Thyroid gland (tissue), 4 donors: ENCODE measurements at regions not wholly inside any gene's neighbourhood (a gene's known extent, or its start where the extent isn't known, plus 50 kb on each side); places are given as distances from the start of the nearest gene placed in this dataset.

Experiments used
- DNase-seq, 2 donors: peaks; one replicate each; pipeline ENCODE4 v3.0.0-alpha.2; 2019
- H3K27ac ChIP-seq, 3 donors: fragments of 200-600 bp; sonication (generic); 1 replicate in 2 of 3; 2 replicates in 1 of 3; pipeline ENCODE4 v1.5.1; 2016 to 2019; ENCODE audit warnings: mild to moderate bottlenecking in 1 of 3, moderate library complexity in 1 of 3
- H3K27me3 ChIP-seq: fragments of 200-600 bp; sonication (generic); one replicate; pipeline ENCODE4 v1.5.1; 2019
- H3K36me3 ChIP-seq, 2 donors: fragments of 200-600 bp; sonication (generic); one replicate each; pipeline ENCODE4 v1.5.1; 2016 to 2019
- H3K4me1 ChIP-seq, 2 donors: fragments of 200-600 bp; sonication (generic); one replicate each; pipeline ENCODE4 v1.5.1; 2017 to 2019
- H3K4me3 ChIP-seq, 3 donors: fragments of 200-600 bp; sonication (generic); replicated peaks in 1 of 3; 1 replicate in 2 of 3; 2 replicates in 1 of 3; pipeline ENCODE4 v1.5.1; 2016; ENCODE audit warnings: mild to moderate bottlenecking in 1 of 3
- H3K9me3 ChIP-seq: fragments of 200-600 bp; sonication (generic); one replicate; pipeline ENCODE4 v1.5.1; 2017
- CTCF ChIP-seq, 6 experiments: fragments of 200-600 bp in 3 of 6; fragments of 450-650 bp in 3 of 6; sonication (generic) in 3 of 6; IDR thresholded peaks; one replicate each; pipeline ENCODE4 v1.5.1; 2016 to 2019; ENCODE audit warnings: antibody characterized with exemption in 6 of 6, mild to moderate bottlenecking in 2 of 6, inconsistent platforms in 1 of 6, moderate library complexity in 1 of 6
- POLR2A ChIP-seq, 2 donors: fragments of 450-650 bp; IDR thresholded peaks; one replicate each; pipeline ENCODE4 v1.6.1; 2017; ENCODE audit warnings: antibody characterized with exemption in 2 of 2, mild to moderate bottlenecking in 2 of 2, moderate library complexity in 1 of 2
- WGBS, 2 donors: methylation state at CpG; one replicate each; pipeline ENCODE4 v1.1.5; 2017; 5-methylcytosine and 5-hydroxymethylcytosine counted together
- intact Hi-C: fragments of 100-400 bp; cut with DNase I; formaldehyde crosslinking; loops from one replicate; pipeline ENCODE4 v1.15.1; 2023

- no peaks in the 10 kb centered on the region for H3K9me3 ChIP-seq
- 53% methylated on average over 6 of the region's 6 CpGs for WGBS, 2 donors
Measured at GRCh38 chr16:13645601-13646245, 274.2 kb upstream of the ERCC4 start.

GRCh38 chr16:13660807-13661206 lies 259.1 kb upstream of the ERCC4 start:
- no peaks in the 10 kb centered on the region for H3K9me3 ChIP-seq
- H3K36me3 ChIP-seq = no peaks in the 10 kb centered on the region
- H3K27ac ChIP-seq = no peak overlapping the region
- no peak overlapping the region for H3K4me3 ChIP-seq
- intact Hi-C loops = no loop called here
- WGBS, 2 donors = 83 to 85% methylated on average over 8 of the region's 8 CpGs
- DNase-seq = no peak
- H3K4me1 ChIP-seq = no peaks in the 10 kb centered on the region
- TF ChIP-seq CTCF (IDR thresholded peaks at IDR 0.05) = no peak
- no peak for TF ChIP-seq POLR2A (IDR thresholded peaks at IDR 0.05)
- H3K27me3 ChIP-seq = no peaks in the 10 kb centered on the region

More at GRCh38 chr16:13645601-13646245, 274.2 kb upstream of the ERCC4 start:
- Histone ChIP-seq H3K4me3 (no peak overlapping the region), H3K36me3 (no peaks in the 10 kb centered on the region), H3K4me1 (no peaks in the 10 kb centered on the region), H3K27me3 (no peaks in the 10 kb centered on the region), H3K27ac (no peak overlapping the region)
- no peak for TF ChIP-seq CTCF (IDR thresholded peaks at IDR 0.05)
- no peak for TF ChIP-seq POLR2A (IDR thresholded peaks at IDR 0.05)
- intact Hi-C loops = no loop called here
- DNase-seq = no peak

GRCh38 chr16:13665876-13666275 lies 254.1 kb upstream of the ERCC4 start:
- no peak for DNase-seq
- Histone ChIP-seq H3K9me3 (no peaks in the 10 kb centered on the region), H3K27ac (no peak overlapping the region), H3K4me1 (no peaks in the 10 kb centered on the region), H3K36me3 (no peaks in the 10 kb centered on the region), H3K27me3 (no peaks in the 10 kb centered on the region), H3K4me3 (no peak overlapping the region)
- intact Hi-C loops = no loop called here
- WGBS, 2 donors = 7 to 15% methylated on average over 1 of the region's 1 CpG
- TF ChIP-seq CTCF (IDR thresholded peaks at IDR 0.05) (no peak), POLR2A (IDR thresholded peaks at IDR 0.05) (no peak)

GRCh38 chr16:13672196-13672595 lies 247.8 kb upstream of the ERCC4 start:
- no peak overlapping the region for H3K27ac ChIP-seq
- no peak for DNase-seq
- no peaks in the 10 kb centered on the region for H3K36me3 ChIP-seq
- no peaks in the 10 kb centered on the region for H3K9me3 ChIP-seq
- H3K4me3 ChIP-seq = no peak overlapping the region
- intact Hi-C loops = no loop called here
- TF ChIP-seq CTCF (IDR thresholded peaks at IDR 0.05) = no peak
- no peak for TF ChIP-seq POLR2A (IDR thresholded peaks at IDR 0.05)
- H3K27me3 ChIP-seq = no peaks in the 10 kb centered on the region
- H3K4me1 ChIP-seq = no peaks in the 10 kb centered on the region
- WGBS, 2 donors = 78 to 81% methylated on average over 3 of the region's 3 CpGs

GRCh38 chr16:13680021-13680889 lies 239.7 kb upstream of the ERCC4 start:
- Histone ChIP-seq H3K27me3 (no peaks in the 10 kb centered on the region), H3K36me3 (no peaks in the 10 kb centered on the region), H3K27ac (no peak overlapping the region), H3K4me1 (no peaks in the 10 kb centered on the region), H3K4me3 (no peak overlapping the region), H3K9me3 (no peaks in the 10 kb centered on the region)
- WGBS, 2 donors = 59 to 61% methylated on average over 1 of the region's 1 CpG
- DNase-seq = no peak
- intact Hi-C loops = no loop called here
- TF ChIP-seq POLR2A (IDR thresholded peaks at IDR 0.05) (no peak), CTCF (IDR thresholded peaks at IDR 0.05) (no peak)
